ENCODE measurements at regions not wholly inside any gene's neighbourhood (a gene's known extent, or its start where the extent isn't known, plus 50 kb on each side); places are given as distances from the start of the nearest gene placed in this dataset.

- no peak overlapping the region for H3K4me3 ChIP-seq (ENCODE audit: control insufficient read depth, low read depth, low read length)
- DNase-seq (ENCODE audit: low read depth) = no peak
- TF ChIP-seq CTCF (IDR thresholded peaks at IDR 0.05; ENCODE audit: control insufficient read depth, insufficient read depth, low read depth, low read length, missing control alignments) = no peak
Measured at GRCh38 chr15:96122077-96123027, 208.1 kb upstream of the NR2F2 start.

GRCh38 chr15:96123028-96123400, 207.5 kb upstream of the NR2F2 start:
- H3K4me3 ChIP-seq (ENCODE audit: control insufficient read depth, low read depth, low read length) = no peak overlapping the region
- no peak for TF ChIP-seq CTCF (IDR thresholded peaks at IDR 0.05; ENCODE audit: control insufficient read depth, insufficient read depth, low read depth, low read length, missing control alignments)
- no peak for DNase-seq (ENCODE audit: low read depth)

- TF ChIP-seq CTCF (IDR thresholded peaks at IDR 0.05; ENCODE audit: control insufficient read depth, insufficient read depth, low read depth, low read length, missing control alignments) = no peak
- DNase-seq (ENCODE audit: low read depth) = no peak
- H3K4me3 ChIP-seq (ENCODE audit: control insufficient read depth, low read depth, low read length) = no peak overlapping the region
Measured at GRCh38 chr15:96123630-96124187, 206.8 kb upstream of the NR2F2 start.

GRCh38 chr15:96124436-96124835, 206.1 kb upstream of the NR2F2 start:
- no peak overlapping the region for H3K4me3 ChIP-seq (ENCODE audit: control insufficient read depth, low read depth, low read length)
- no peak for TF ChIP-seq CTCF (IDR thresholded peaks at IDR 0.05; ENCODE audit: control insufficient read depth, insufficient read depth, low read depth, low read length, missing control alignments)
- no peak for DNase-seq (ENCODE audit: low read depth)

GRCh38 chr15:96125721-96126415, 204.6 kb upstream of the NR2F2 start:
- DNase-seq (ENCODE audit: low read depth) = no peak
- no peak for TF ChIP-seq CTCF (IDR thresholded peaks at IDR 0.05; ENCODE audit: control insufficient read depth, insufficient read depth, low read depth, low read length, missing control alignments)
- no peak overlapping the region for H3K4me3 ChIP-seq (ENCODE audit: control insufficient read depth, low read depth, low read length)

- TF ChIP-seq CTCF (IDR thresholded peaks at IDR 0.05; ENCODE audit: control insufficient read depth, insufficient read depth, low read depth, low read length, missing control alignments) = no peak
- DNase-seq (ENCODE audit: low read depth) = no peak
- no peak overlapping the region for H3K4me3 ChIP-seq (ENCODE audit: control insufficient read depth, low read depth, low read length)
Measured at GRCh38 chr15:96126859-96127258, 203.6 kb upstream of the NR2F2 start.

Data from AG09309 (cell line).